H54 (cell line): ENCODE measurements at regions not wholly inside any gene's neighbourhood (a gene's known extent, or its start where the extent isn't known, plus 50 kb on each side); places are given as distances from the start of the nearest gene placed in this dataset.

Experiments
- DNase-seq: peaks from one replicate; pipeline ENCODE4 v3.0.0; 2011; ENCODE audit warnings: low spot score, mixed read lengths; ENCODE audit not compliant: insufficient read length
- FAIRE-seq: peaks from 3 replicates; lab custom pipeline; 2011; peaks lifted over from hg19 to GRCh38; lab: Jason Lieb, UNC
- POLR2A ChIP-seq: IDR thresholded peaks from 2 replicates; pipeline ENCODE4 v1.6.1; 2011; ENCODE audit warnings: low read depth, mild to moderate bottlenecking, low read length

DNA sequence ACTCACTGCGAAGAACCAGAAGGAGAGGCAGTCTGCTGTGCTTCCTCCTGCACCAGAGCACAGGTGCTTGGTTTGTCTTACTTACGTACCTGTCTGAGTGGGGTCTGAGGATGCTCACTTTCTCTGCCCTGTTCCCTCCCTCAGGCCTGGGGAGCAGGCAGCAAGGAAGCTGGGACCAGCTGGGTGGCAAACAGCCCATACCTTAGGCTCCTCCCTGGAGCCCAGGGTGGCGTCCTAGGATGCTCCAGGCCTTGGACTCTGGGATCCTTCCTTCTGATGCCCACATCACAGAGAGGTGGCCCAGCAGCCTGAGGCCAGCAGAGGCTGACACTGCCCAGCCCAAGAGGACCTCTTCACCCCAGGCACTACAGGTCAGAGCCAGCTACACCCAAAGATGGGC lies 593.2 kb downstream of the BRD1 start:
- TF ChIP-seq POLR2A = no peak
- no peak for DNase-seq
- no peak for FAIRE-seq

DNA sequence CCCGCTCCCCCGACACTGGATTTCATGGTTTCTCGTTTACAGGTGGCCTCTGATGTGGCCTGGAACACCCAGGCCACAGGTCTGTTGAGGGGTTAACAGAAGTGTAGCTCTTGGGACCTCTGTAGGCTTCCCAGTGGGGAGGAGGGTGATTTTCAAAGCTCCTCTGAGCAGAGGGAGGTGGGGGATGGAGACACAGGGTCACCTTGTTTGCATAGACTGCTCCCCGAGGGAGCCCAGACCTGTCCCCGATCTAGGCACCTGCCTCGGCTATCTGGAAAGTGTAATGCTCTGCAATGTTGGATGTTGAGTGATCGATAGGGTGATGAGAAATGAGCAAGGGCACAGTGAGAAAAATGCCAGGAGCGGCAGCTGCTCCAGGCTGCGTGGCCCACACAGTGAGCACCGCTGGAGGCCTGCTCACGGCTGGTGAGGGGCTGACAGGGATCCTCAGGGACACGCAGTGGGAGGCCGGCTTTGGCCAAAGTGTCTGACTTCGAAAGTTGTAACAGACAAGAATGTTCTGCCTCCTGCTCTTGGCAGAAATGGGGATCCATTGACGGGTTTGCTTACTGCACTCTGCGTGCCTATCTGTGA lies 594.1 kb downstream of the BRD1 start:
- no peak for TF ChIP-seq POLR2A
- DNase-seq (no peak), FAIRE-seq (no peak)

- TF ChIP-seq POLR2A = no peak
- no peak for FAIRE-seq
- DNase-seq = no peak
Measured at GRCh38 chr22:49232319-49233067, 595.2 kb downstream of the BRD1 start.

GRCh38 chr22:49230194-49230577 lies 597.5 kb downstream of the BRD1 start:
- FAIRE-seq (no peak), DNase-seq (no peak)
- TF ChIP-seq POLR2A = no peak

GRCh38 chr22:49229483-49230193 lies 598.0 kb downstream of the BRD1 start:
- DNase-seq (no peak), FAIRE-seq (no peak)
- TF ChIP-seq POLR2A = no peak

DNA sequence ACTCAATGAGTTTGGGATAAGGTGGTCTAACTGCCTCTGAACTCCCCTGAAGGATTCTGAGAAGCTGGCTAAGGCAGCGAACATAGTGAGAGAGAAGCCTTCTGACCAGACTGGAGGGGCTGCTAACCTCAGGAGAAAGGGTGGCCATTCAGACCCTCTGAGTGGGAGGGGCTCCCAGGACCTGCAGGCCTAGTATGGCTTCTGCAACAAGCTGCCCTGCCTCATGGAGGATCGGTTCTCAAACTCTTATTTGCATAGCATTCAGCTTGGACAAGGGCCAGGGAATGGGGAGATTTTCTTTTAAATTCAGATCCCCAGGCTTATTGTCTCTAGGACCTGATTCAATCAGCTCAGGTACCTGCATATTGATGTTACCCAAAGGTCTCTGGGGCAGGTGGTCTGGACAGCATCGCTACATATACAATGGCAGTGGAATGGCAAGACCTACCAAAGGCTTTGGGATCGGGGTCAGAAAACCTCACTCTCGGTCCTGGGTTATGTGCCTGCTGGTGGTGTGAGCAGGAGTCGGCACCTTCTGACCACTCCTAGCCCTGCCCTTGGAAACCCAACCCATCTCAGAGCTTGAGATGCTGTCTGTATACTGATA lies 599.1 kb downstream of the BRD1 start:
- TF ChIP-seq POLR2A = no peak
- FAIRE-seq = no peak
- no peak for DNase-seq

DNA sequence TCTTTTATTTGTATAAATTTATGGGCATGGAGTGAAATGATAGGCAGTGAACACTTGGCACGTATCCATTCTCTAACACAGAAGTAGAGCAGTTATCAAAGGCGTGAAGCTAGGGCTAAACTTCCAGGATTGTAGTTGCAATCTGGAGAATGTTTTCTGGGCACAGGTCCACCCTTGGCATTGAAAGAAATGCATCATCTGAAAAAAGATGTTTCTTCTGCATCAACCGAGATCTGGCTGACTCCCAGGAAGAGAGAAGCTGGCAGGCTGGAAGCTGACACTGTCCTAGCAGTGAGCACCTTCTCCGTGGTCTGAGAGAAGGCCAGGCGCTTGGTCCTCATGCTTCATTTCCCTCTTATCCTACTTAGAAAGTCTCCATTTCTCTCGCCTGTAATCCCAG lies 600.0 kb downstream of the BRD1 start:
- no peak for DNase-seq
- FAIRE-seq = no peak
- no peak for TF ChIP-seq POLR2A

DNA sequence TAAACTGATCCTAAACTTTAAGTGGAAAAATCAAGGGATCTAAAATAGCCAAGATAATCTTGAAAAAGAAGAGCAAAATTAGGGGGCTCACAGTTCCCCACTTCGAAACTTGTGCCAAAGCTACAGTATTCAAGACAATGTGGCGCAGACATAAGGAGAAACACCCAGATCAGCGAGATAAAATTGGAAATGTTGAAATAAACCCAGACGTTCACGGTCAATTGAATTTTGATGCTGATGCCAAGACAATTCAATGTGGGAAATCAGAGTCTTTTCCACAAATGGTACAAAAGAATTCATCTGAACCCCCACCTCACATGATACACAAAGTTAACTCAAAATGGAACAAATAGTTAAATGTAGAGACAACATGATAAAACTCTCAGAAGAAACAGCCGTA lies 601.6 kb downstream of the BRD1 start:
- no peak for FAIRE-seq
- no peak for TF ChIP-seq POLR2A

GRCh38 chr22:49224243-49224642 lies 603.4 kb downstream of the BRD1 start:
- TF ChIP-seq POLR2A = no peak
- DNase-seq (no peak), FAIRE-seq (no peak)

More for the DNA sequence above, 601.6 kb downstream of the BRD1 start:
- DNase-seq = no peak

- no peak for DNase-seq
- no peak for TF ChIP-seq POLR2A
- FAIRE-seq = no peak
Measured at GRCh38 chr22:49218142-49218541, 609.5 kb downstream of the BRD1 start.

- TF ChIP-seq POLR2A = no peak
- DNase-seq = no peak
- FAIRE-seq = no peak
Measured at GRCh38 chr22:49216579-49216978, 611.1 kb downstream of the BRD1 start.

DNA sequence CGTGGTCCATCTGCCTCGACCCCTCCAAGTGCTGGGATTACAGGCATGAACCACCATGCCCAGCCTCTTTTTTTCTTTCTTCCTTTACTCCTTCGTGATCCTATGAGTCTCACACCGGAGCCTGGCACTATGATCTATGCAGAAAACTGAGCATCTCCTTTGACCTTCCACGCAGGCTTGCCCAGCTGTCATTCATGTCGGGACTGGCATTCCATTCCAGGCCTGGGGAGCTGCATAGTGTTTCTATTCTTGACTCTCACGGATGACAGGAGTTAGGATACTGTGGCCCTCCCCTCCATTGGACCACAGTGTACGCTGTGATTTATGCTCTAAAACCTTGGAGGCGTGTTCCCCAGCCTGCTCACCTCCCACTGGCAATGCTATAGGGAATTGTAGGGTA lies 611.8 kb downstream of the BRD1 start:
- TF ChIP-seq POLR2A = no peak
- DNase-seq (no peak), FAIRE-seq (no peak)

DNA sequence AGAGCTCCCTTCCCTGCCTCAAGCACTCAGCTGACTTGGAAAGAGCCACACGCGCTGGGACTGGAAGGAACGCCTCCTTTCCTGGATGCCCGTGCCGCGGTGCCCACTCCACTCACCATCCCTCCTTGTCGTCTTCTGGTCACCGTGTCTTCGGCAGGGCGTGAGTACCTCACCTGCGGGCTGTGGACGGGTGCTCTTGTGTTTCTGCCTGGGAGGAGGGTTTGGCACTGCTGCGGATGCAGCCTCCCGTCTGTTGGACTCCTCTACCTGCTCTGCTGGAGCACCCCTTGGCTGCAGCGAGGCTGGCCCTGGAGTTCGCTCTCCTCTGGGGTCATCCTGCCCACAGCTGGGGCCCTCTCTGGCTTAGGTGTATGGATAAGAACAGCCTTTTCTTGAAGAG lies 612.7 kb downstream of the BRD1 start:
- FAIRE-seq = no peak
- DNase-seq = no peak
- TF ChIP-seq POLR2A = no peak

DNA sequence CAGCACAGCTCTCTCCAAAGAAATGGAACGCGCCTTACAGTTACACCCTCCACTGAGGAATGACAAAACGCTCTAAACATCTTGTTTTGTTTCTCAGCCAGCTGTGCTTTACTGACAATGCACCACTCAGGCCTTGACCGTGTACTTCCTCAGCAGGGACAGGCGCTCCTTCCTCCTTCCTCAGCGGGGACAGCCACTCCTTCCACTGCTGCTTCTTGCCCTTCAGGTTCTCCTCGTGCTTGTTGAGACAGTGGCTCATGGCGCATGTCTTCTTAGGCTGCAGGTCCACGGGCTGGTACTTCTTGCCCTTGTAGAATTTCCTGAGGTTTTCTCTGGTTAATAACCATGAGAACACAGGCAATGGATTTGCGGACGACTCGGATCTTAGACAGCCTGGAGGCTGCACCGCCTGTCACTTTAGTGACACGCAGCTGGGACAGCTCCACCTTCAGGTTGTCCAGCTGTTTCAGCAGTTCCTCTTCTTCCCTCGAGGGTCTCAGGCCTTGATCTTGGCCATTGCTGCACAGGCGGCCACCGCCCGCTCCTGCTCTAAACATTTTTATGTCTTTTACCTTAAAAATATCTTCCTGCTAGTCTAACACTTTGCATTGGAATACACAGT lies 613.8 kb downstream of the BRD1 start:
- TF ChIP-seq POLR2A = no peak
- FAIRE-seq = no peak
- no peak for DNase-seq
